ENCODE measurements at regions not wholly inside any gene's neighbourhood (a gene's known extent, or its start where the extent isn't known, plus 50 kb on each side); places are given as distances from the start of the nearest gene placed in this dataset.

DNA sequence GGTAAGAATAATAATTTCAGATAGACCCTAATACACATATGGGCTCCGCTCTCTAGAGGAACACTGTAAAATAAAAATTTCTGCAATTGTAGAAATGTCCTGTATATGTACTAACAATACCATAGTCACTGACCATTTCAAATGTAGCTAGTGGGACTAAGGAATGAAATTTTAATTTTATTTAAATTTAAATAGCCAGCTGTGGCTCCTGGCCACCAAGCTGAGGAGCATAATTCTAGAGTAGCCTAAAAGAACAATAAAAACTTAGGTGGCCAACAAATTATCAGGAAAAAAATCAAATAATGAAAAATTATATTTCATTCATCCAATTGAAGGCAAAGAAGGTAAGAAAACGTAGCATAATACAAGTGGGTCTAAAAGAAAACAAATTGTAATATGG, 240.9 kb upstream of the MIR17HG start:
- TF ChIP-seq CTCF (IDR thresholded peaks at IDR 0.05; ENCODE audit: insufficient read depth, low read length, poor library complexity, severe bottlenecking) (no peak), EZH2phosphoT487 (conservative IDR thresholded peaks at IDR 0.05; ENCODE audit: low read length) (no peak)
